COLO668 (cell line): ENCODE measurements at regions not wholly inside any gene's neighbourhood (a gene's known extent, or its start where the extent isn't known, plus 50 kb on each side); places are given as distances from the start of the nearest gene placed in this dataset.

ENCODE experiments used
- DNase-seq: peaks from one replicate; lab custom pipeline; 2025; ENCODE audit not compliant: unreplicated experiment; lab: John Stamatoyannopoulos, UW

- no peak for DNase-seq
These were observed 64.5 kb upstream of the STK38L start for GRCh38 chr12:27179400-27180214.

- DNase-seq: no peak
These were observed 63.1 kb upstream of the STK38L start for GRCh38 chr12:27180906-27181505.

GRCh38 chr12:27183342-27183741 is 60.7 kb upstream of the STK38L start:
- DNase-seq: no peak

GRCh38 chr12:27185234-27186021 is 58.7 kb upstream of the STK38L start:
- DNase-seq: no peak

GRCh38 chr12:27186022-27186839 is 57.9 kb upstream of the STK38L start:
- DNase-seq: no peak

GRCh38 chr12:27187697-27188096 is 56.4 kb upstream of the STK38L start:
- no peak for DNase-seq

GRCh38 chr12:27190761-27191160 is 53.3 kb upstream of the STK38L start:
- no peak for DNase-seq

GRCh38 chr12:27191531-27191930 is 52.6 kb upstream of the STK38L start:
- no peak for DNase-seq

- DNase-seq: no peak
These were observed 51.8 kb upstream of the STK38L start for GRCh38 chr12:27192118-27192802.

GRCh38 chr12:27193106-27193505 is 51.0 kb upstream of the STK38L start:
- no peak for DNase-seq

- DNase-seq: no peak
These were observed 50.1 kb upstream of the STK38L start for GRCh38 chr12:27193854-27194544.
